ENCODE measurements at regions not wholly inside any gene's neighbourhood (a gene's known extent, or its start where the extent isn't known, plus 50 kb on each side); places are given as distances from the start of the nearest gene placed in this dataset.

DNA sequence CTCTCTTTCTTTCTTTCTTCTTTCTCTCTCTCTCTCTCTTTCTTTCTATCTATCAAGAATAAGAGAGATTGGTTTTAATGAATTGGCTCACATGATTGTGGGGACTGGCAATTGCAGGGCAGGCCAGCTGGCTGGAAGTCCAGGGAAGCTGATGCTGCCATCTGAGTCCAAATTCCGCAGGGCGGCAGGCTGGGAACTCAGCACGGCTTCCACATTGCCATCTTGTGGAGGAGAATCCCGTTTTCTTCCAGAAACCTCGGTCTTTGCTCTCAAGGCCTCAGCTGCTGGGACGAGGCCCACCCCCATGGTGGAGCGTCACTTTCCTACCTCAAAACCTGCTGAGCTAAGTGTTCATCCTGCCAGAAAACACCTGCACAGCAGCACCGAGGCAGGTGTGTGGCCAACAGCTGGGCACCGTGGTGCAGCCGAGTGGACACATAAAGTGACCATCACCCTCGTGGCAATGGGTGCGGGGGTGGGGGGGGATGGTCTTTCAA lies 58.8 kb upstream of the SLCO4A1 start:
- Mint-ChIP-seq H3K4me1 (ENCODE audit: low read depth) (no peaks in the 10 kb centered on the region), H3K4me3 (no peak overlapping the region), H3K36me3 (ENCODE audit: low read depth) (no peaks in the 10 kb centered on the region), H3K9me3 (no peaks in the 10 kb centered on the region), H3K27me3 (peaks cover 32% of the 10 kb centered on the region), H3K27ac (no peak overlapping the region)
- ChIA-PET CTCF (interaction anchor here (1.3 to 1.6 kb wide), 2 partner anchors 32 to 33 kb away, joined by 3 to 7 read pairs; no protein-coding TSS in a partner anchor), POLR2A (interaction anchor here (0.6 to 1.3 kb wide), 2 partner anchors 20 to 142 kb away, joined by 3 to 4 read pairs; no protein-coding TSS in a partner anchor)
- DNase-seq (no peak), ATAC-seq (no peak)
- TF ChIP-seq, protein P1, sequence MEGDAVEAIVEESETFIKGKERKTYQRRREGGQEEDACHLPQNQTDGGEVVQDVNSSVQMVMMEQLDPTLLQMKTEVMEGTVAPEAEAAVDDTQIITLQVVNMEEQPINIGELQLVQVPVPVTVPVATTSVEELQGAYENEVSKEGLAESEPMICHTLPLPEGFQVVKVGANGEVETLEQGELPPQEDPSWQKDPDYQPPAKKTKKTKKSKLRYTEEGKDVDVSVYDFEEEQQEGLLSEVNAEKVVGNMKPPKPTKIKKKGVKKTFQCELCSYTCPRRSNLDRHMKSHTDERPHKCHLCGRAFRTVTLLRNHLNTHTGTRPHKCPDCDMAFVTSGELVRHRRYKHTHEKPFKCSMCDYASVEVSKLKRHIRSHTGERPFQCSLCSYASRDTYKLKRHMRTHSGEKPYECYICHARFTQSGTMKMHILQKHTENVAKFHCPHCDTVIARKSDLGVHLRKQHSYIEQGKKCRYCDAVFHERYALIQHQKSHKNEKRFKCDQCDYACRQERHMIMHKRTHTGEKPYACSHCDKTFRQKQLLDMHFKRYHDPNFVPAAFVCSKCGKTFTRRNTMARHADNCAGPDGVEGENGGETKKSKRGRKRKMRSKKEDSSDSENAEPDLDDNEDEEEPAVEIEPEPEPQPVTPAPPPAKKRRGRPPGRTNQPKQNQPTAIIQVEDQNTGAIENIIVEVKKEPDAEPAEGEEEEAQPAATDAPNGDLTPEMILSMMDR (IDR thresholded peaks at IDR 0.05) = no peak
- intact Hi-C loops (cut with micrococcal nuclease) = no loop called here

DNA sequence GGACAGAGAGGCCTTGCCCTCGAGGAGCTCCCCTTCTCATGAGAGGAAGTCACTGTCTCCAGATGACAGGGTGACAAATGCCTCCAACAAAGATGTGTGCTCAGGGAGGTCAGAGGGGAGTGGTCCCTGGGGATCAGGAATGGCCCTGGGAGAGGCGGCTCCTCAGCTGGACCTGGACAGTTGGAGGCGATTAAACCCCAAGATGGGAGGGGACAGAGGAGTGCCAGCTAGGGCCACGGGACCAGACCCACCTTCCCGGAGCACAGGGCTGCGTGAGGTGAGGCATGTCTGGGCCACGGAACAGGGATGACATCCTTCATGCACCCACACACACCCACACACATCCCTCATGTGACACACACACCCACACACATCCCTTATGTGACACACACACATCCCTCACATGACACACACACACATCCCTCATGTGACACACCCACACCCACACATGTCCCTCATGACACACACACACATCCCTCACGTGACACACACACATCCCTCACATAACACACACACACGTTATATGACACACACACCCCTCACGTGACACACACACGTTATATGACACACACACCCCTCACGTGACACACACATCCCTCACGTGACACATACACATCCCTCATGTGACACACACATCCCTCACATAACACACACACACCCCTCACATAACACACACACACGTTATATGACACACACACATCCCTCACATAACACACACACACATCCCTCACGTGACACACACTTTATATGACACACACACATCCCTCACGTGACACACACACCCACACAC lies 57.4 kb upstream of the SLCO4A1 start:
- TF ChIP-seq, protein P1 (IDR thresholded peaks at IDR 0.05) = no peak
- Mint-ChIP-seq H3K27ac (no peak overlapping the region), H3K27me3 (peaks cover 24% of the 10 kb centered on the region), H3K4me3 (no peak overlapping the region), H3K9me3 (no peaks in the 10 kb centered on the region), H3K36me3 (ENCODE audit: low read depth) (no peaks in the 10 kb centered on the region), H3K4me1 (ENCODE audit: low read depth) (no peaks in the 10 kb centered on the region)
- POLR2A ChIA-PET = interaction anchor here (1.3 kb wide), 1 partner anchor 18 kb away, joined by 4 read pairs; no protein-coding TSS in a partner anchor
- intact Hi-C loops (cut with micrococcal nuclease) = no loop called here
- ATAC-seq = no peak
- DNase-seq = no peak
- CTCF ChIA-PET = no interaction called here

DNA sequence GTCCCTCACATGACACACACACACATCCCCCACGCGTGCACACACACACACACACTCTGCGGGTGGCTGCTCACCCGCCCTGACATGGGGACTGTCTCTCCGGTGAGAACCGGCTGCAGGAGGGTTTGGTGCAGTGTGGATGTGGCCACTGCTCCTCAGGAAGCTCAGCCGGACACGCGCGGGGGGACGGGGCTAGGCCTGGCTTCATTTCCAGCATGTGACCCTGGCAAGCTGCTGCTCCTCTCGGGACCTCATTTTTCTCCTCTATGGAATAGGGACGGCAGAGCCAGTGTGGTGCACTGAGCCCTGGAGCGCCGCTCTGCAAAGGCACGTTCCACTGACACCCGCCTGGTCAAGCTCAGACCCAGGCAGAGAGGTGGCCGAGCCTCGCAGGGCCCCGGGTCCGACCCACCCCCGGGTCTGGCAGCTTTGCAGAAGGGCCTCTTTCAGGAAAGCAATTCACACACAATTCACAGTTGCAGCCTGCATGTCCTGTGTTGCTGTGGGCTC lies 56.8 kb upstream of the SLCO4A1 start:
- Mint-ChIP-seq H3K36me3 (ENCODE audit: low read depth) (no peaks in the 10 kb centered on the region), H3K27me3 (peaks cover 21% of the 10 kb centered on the region), H3K9me3 (no peaks in the 10 kb centered on the region), H3K4me1 (ENCODE audit: low read depth) (no peaks in the 10 kb centered on the region), H3K4me3 (no peak overlapping the region), H3K27ac (no peak overlapping the region)
- TF ChIP-seq, protein P1 (IDR thresholded peaks at IDR 0.05) = no peak
- intact Hi-C loops (cut with micrococcal nuclease) = no loop called here
- ATAC-seq (no peak), DNase-seq (no peak)
- ChIA-PET CTCF (no interaction called here), POLR2A (interaction anchor here (0.6 to 1.0 kb wide), 2 partner anchors 14 to 605 kb away, joined by 3 read pairs; no protein-coding TSS in a partner anchor)

DNA sequence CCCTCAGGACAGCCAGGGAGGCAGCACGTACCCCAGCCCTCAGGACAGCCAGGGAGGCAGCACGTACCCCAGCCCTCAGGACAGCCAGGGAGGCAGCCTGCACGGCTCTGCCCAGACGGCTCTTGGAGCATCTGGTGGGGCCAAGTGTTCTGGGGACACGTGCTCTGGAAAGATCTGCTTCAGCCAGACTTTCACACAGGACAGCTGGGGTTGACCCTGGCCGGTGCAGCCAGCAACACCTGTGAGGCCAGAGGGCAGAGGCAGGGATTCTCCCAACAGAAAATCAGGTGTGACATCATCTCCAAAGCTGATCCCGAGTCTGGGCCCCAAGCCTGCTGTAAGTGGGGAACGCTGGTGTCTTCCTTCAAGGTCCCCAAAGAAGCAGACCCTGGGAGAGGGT lies 55.5 kb upstream of the SLCO4A1 start:
- no peaks in the 10 kb centered on the region for H3K36me3 Mint-ChIP-seq (ENCODE audit: low read depth)
- no peak overlapping the region for H3K27ac Mint-ChIP-seq
- ATAC-seq = no peak
- H3K4me1 Mint-ChIP-seq (ENCODE audit: low read depth) = no peaks in the 10 kb centered on the region
- H3K27me3 Mint-ChIP-seq = peaks cover 21% of the 10 kb centered on the region
- POLR2A ChIA-PET = no interaction called here
- no peak for DNase-seq
- no peak overlapping the region for H3K4me3 Mint-ChIP-seq
- CTCF ChIA-PET = interaction anchor here (1.2 kb wide), 1 partner anchor 12 kb away, joined by 3 read pairs; no protein-coding TSS in a partner anchor
- no peaks in the 10 kb centered on the region for H3K9me3 Mint-ChIP-seq
- TF ChIP-seq, protein P1 (IDR thresholded peaks at IDR 0.05) = no peak
- intact Hi-C loops (cut with micrococcal nuclease) = no loop called here

All from activated CD8-positive, alpha-beta T cell treated with anti-CD3 and anti-CD28 coated beads for 36 hours (primary cell).